ENCODE measurements at regions not wholly inside any gene's neighbourhood (a gene's known extent, or its start where the extent isn't known, plus 50 kb on each side); places are given as distances from the start of the nearest gene placed in this dataset.

DNA sequence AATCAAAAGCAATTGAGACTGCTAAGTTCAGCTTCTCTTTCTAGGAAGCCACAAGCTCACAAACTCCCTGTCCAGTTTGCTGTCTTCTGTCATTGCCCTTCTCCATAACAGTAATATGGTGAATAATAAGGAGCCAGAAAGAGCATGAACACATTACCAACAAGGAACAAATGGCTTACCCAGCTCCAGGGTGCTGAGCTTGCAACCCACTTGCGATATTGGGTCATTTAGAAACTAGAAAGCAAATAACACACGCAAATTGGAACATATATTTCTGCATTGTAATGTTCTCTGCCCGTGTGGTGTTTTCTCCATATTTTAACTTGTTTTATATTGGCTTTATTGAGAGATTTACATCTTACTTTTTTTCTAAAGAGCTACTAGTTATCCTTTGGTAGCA is 325.3 kb downstream of the GBE1 start:
- ATAC-seq (no peak), DNase-seq (ENCODE audit: low read depth, low spot score) (no peak)
- in situ Hi-C loops (cut with HindIII; ENCODE audit: low pct_unique_long_range_greater_than_20kb, low sequenced_read_pairs) (no loop called here), intact Hi-C loops (cut with micrococcal nuclease; ENCODE audit: unreplicated experiment) (no loop called here)
- Histone ChIP-seq H3K9me3 (ENCODE audit: control insufficient read depth, insufficient read depth, low read depth, low read length) (no peaks in the 10 kb centered on the region), H3K27ac (ENCODE audit: low read length) (no peak overlapping the region), H3K27me3 (ENCODE audit: control insufficient read depth, insufficient read depth, low read length) (no peaks in the 10 kb centered on the region), H3K4me1 (ENCODE audit: control insufficient read depth, insufficient read depth, low read length) (no peaks in the 10 kb centered on the region), H3K36me3 (ENCODE audit: control insufficient read depth, insufficient read depth, low read length) (no peaks in the 10 kb centered on the region), H3K4me3 (ENCODE audit: low read depth in 2 of 2, low read length in 2 of 2) (no peak overlapping the region)
- no TSS peak for BruUV-seq (replicated peaks)
- TF ChIP-seq SIN3A (IDR thresholded peaks at IDR 0.05; ENCODE audit: borderline replicate concordance, insufficient read depth, low read depth, low read length) (no peak), POLR2AphosphoS5 (IDR thresholded peaks at IDR 0.05; ENCODE audit: low read depth, low read length) (no peak), TCF7L2 (IDR thresholded peaks at IDR 0.05; ENCODE audit: low read depth, low read length) (no peak), CTCF (IDR thresholded peaks at IDR 0.05) (no peak)
- TF ChIP-seq, protein P1, sequence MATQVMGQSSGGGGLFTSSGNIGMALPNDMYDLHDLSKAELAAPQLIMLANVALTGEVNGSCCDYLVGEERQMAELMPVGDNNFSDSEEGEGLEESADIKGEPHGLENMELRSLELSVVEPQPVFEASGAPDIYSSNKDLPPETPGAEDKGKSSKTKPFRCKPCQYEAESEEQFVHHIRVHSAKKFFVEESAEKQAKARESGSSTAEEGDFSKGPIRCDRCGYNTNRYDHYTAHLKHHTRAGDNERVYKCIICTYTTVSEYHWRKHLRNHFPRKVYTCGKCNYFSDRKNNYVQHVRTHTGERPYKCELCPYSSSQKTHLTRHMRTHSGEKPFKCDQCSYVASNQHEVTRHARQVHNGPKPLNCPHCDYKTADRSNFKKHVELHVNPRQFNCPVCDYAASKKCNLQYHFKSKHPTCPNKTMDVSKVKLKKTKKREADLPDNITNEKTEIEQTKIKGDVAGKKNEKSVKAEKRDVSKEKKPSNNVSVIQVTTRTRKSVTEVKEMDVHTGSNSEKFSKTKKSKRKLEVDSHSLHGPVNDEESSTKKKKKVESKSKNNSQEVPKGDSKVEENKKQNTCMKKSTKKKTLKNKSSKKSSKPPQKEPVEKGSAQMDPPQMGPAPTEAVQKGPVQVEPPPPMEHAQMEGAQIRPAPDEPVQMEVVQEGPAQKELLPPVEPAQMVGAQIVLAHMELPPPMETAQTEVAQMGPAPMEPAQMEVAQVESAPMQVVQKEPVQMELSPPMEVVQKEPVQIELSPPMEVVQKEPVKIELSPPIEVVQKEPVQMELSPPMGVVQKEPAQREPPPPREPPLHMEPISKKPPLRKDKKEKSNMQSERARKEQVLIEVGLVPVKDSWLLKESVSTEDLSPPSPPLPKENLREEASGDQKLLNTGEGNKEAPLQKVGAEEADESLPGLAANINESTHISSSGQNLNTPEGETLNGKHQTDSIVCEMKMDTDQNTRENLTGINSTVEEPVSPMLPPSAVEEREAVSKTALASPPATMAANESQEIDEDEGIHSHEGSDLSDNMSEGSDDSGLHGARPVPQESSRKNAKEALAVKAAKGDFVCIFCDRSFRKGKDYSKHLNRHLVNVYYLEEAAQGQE (IDR thresholded peaks at IDR 0.05; ENCODE audit: insufficient read depth in 1 of 2, low read depth in 2 of 2, low read length in 1 of 2) = no peak
- CTCF ChIA-PET = no interaction called here
- POLR2A ChIA-PET = no interaction called here

GRCh38 chr3:81435050-81435449 is 326.4 kb downstream of the GBE1 start:
- BruUV-seq (replicated peaks) = no TSS peak
- TF ChIP-seq SIN3A (IDR thresholded peaks at IDR 0.05; ENCODE audit: borderline replicate concordance, insufficient read depth, low read depth, low read length) (no peak), POLR2AphosphoS5 (IDR thresholded peaks at IDR 0.05; ENCODE audit: low read depth, low read length) (no peak), TCF7L2 (IDR thresholded peaks at IDR 0.05; ENCODE audit: low read depth, low read length) (no peak), CTCF (IDR thresholded peaks at IDR 0.05) (no peak)
- TF ChIP-seq, protein P1 (IDR thresholded peaks at IDR 0.05; ENCODE audit: insufficient read depth in 1 of 2, low read depth in 2 of 2, low read length in 1 of 2) = no peak
- POLR2A ChIA-PET = no interaction called here

More at GRCh38 chr3:81435050-81435449, 326.4 kb downstream of the GBE1 start:
- no peak overlapping the region for H3K4me3 ChIP-seq (ENCODE audit: low read depth in 2 of 2, low read length in 2 of 2)
- no peaks in the 10 kb centered on the region for H3K27me3 ChIP-seq (ENCODE audit: control insufficient read depth, insufficient read depth, low read length)
- CTCF ChIA-PET = no interaction called here
- no peak for ATAC-seq
- in situ Hi-C loops (cut with HindIII; ENCODE audit: low pct_unique_long_range_greater_than_20kb, low sequenced_read_pairs) = no loop called here
- no peaks in the 10 kb centered on the region for H3K36me3 ChIP-seq (ENCODE audit: control insufficient read depth, insufficient read depth, low read length)
- no peak overlapping the region for H3K27ac ChIP-seq (ENCODE audit: low read length)
- intact Hi-C loops (cut with micrococcal nuclease; ENCODE audit: unreplicated experiment) = no loop called here
- no peak for DNase-seq (ENCODE audit: low read depth, low spot score)
- no peaks in the 10 kb centered on the region for H3K9me3 ChIP-seq (ENCODE audit: control insufficient read depth, insufficient read depth, low read depth, low read length)
- H3K4me1 ChIP-seq (ENCODE audit: control insufficient read depth, insufficient read depth, low read length) = no peaks in the 10 kb centered on the region

Measured in Panc1 (cell line).